ENCODE measurements at regions not wholly inside any gene's neighbourhood (a gene's known extent, or its start where the extent isn't known, plus 50 kb on each side); places are given as distances from the start of the nearest gene placed in this dataset.
"Not testable (repeated sequence)": the region's sequence is repeated elsewhere in the genome, so short reads cannot be mapped to it uniquely, and the experiment has no call there.

DNA sequence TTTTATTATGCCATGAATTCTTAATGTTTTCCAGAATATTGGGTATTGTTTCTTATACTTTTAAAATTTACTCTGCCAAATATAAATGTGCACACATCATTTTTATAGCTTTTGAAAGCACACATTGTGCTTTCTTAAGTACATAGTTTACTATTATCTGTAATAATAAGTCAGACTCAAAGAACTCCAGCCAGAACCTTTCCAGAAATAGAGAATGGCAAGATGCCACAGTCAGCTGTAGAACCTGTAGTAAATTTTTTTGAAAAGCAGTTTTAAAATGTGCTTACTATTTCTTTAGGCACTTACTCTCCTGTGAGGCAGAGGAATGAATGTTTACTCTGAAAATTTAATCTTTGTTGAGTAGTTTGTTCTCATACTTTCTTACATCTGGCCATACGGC is 1287.1 kb downstream of the PCDH9 start:
- DNase-seq: no peak
- no peak overlapping the region for H3K27ac ChIP-seq (ENCODE audit: insufficient read depth, low read length, poor library complexity, severe bottlenecking)

DNA sequence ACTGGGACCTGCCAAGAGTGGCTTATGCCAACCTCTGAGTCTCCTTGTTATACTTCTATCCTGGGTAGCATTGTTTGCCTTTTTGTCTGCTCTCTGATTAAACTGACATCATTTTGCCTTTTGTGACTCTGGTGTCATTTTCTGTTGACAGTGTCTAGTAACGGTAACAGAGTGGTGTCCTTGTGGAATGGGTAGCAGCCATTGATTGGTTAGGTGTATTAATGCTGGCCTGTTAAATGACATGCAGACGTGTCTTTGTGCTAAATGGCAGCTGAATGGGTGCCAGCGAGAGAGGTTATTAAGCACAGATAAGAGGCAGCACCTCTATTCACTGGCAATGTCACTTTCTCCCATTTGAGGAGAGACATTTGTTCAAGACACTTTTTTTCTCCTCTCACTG is 1289.4 kb downstream of the PCDH9 start:
- Histone ChIP-seq H3K27ac (ENCODE audit: insufficient read depth, low read length, poor library complexity, severe bottlenecking) (no peak overlapping the region), H3K36me3 (ENCODE audit: control insufficient read depth, insufficient read depth, low read length) (no peaks in the 10 kb centered on the region), H3K4me3 (ENCODE audit: insufficient read depth, low read depth, low read length, poor library complexity, severe bottlenecking) (no peak overlapping the region), H3K4me1 (ENCODE audit: control insufficient read depth, insufficient read depth, low read length, poor library complexity, severe bottlenecking) (no peaks in the 10 kb centered on the region), H3K9me3 (ENCODE audit: control insufficient read depth, low read length) (no peaks in the 10 kb centered on the region), H3K27me3 (replicated peaks; ENCODE audit: control insufficient read depth, insufficient read depth, low read length, poor library complexity, severe bottlenecking) (no peaks in the 10 kb centered on the region)
- DNase-seq: no peak

More for the DNA sequence above, 1287.1 kb downstream of the PCDH9 start:
- Histone ChIP-seq H3K4me3 (ENCODE audit: insufficient read depth, low read depth, low read length, poor library complexity, severe bottlenecking) (no peak overlapping the region), H3K4me1 (ENCODE audit: control insufficient read depth, insufficient read depth, low read length, poor library complexity, severe bottlenecking) (no peaks in the 10 kb centered on the region), H3K36me3 (ENCODE audit: control insufficient read depth, insufficient read depth, low read length) (no peaks in the 10 kb centered on the region), H3K27me3 (replicated peaks; ENCODE audit: control insufficient read depth, insufficient read depth, low read length, poor library complexity, severe bottlenecking) (no peaks in the 10 kb centered on the region), H3K9me3 (ENCODE audit: control insufficient read depth, low read length) (no peaks in the 10 kb centered on the region)

DNA sequence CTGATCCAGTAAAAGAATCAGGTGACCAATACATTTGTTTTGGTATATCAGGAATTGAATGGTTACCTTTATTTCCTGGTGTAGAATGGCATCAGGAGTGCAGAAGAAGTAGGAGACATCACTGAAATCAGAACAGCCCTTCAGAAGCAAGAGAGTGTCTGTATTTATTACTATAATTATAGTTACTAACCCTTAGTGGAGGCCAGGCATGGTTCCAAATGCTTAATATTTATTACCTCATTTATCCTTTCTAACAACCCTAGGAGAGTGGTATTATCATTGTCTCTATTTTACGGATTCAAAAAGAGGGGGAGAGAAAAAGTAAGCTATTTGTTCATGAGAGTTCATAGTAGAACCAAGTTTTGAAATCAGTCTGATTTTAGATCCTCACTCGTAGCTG is 1292.9 kb downstream of the PCDH9 start:
- Histone ChIP-seq H3K27me3 (replicated peaks; ENCODE audit: control insufficient read depth, insufficient read depth, low read length, poor library complexity, severe bottlenecking) (no peaks in the 10 kb centered on the region), H3K36me3 (ENCODE audit: control insufficient read depth, insufficient read depth, low read length) (no peaks in the 10 kb centered on the region), H3K4me1 (ENCODE audit: control insufficient read depth, insufficient read depth, low read length, poor library complexity, severe bottlenecking) (no peaks in the 10 kb centered on the region), H3K9me3 (ENCODE audit: control insufficient read depth, low read length) (no peaks in the 10 kb centered on the region), H3K27ac (ENCODE audit: insufficient read depth, low read length, poor library complexity, severe bottlenecking) (no peak overlapping the region), H3K4me3 (ENCODE audit: insufficient read depth, low read depth, low read length, poor library complexity, severe bottlenecking) (no peak overlapping the region)
- no peak for DNase-seq

DNA sequence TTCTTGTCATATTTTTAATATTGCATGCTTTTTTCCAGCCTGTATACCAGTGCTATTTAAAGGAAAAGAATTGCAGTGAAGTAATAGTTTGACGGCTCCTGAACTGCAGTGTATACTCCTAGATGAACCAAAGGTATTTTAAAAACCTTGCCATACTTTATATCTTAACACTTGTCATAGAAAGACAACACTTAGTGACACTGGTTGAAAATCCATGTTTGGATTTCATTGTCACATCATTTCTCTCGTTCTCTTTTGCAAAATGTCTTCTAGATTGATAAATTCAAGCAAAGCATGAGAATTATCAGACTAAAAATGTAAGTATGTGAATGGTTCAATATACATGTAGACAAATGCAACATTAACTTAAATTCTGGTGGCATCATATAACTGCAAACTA is 1293.9 kb downstream of the PCDH9 start:
- H3K4me3 ChIP-seq (ENCODE audit: insufficient read depth, low read depth, low read length, poor library complexity, severe bottlenecking): no peak overlapping the region
- no peak overlapping the region for H3K27ac ChIP-seq (ENCODE audit: insufficient read depth, low read length, poor library complexity, severe bottlenecking)
- H3K4me1 ChIP-seq (ENCODE audit: control insufficient read depth, insufficient read depth, low read length, poor library complexity, severe bottlenecking): no peaks in the 10 kb centered on the region
- DNase-seq: no peak
- H3K9me3 ChIP-seq (ENCODE audit: control insufficient read depth, low read length): no peaks in the 10 kb centered on the region
- H3K27me3 ChIP-seq (replicated peaks; ENCODE audit: control insufficient read depth, insufficient read depth, low read length, poor library complexity, severe bottlenecking): no peaks in the 10 kb centered on the region
- no peaks in the 10 kb centered on the region for H3K36me3 ChIP-seq (ENCODE audit: control insufficient read depth, insufficient read depth, low read length)

DNA sequence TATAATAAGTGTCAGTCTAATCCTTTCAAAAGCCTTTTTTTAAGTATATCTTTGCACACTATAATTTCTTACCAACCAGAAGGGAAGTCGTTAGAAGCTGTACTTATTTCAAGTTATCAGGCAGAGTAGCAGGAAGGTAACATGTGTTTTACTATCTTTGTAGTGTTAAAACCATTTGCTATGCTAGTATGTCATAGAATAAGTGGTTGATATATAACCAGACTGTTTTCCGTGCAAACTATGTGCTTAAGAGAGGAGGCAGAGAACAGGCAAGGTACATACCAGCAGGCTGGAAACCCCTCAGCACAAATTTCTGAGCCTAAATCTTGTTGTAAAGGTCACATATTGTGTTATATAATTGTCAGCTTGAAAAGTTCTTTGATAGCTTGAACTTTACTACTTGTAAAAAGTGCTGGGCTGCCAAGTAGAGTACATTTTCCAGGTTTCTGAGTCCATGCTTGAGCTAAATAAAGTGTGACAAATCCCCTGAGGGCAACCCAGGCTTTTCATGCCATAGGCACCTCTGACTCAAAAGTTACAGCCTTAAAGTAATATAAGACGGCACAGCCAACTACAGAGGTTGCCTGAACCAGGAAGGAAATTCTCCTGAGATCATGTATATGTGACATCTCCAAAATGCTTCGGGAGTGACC is 1297.4 kb downstream of the PCDH9 start:
- Histone ChIP-seq H3K9me3 (ENCODE audit: control insufficient read depth, low read length) (no peaks in the 10 kb centered on the region), H3K4me1 (ENCODE audit: control insufficient read depth, insufficient read depth, low read length, poor library complexity, severe bottlenecking) (no peaks in the 10 kb centered on the region), H3K27me3 (replicated peaks; ENCODE audit: control insufficient read depth, insufficient read depth, low read length, poor library complexity, severe bottlenecking) (no peaks in the 10 kb centered on the region), H3K36me3 (ENCODE audit: control insufficient read depth, insufficient read depth, low read length) (no peaks in the 10 kb centered on the region), H3K27ac (ENCODE audit: insufficient read depth, low read length, poor library complexity, severe bottlenecking) (no peak overlapping the region), H3K4me3 (ENCODE audit: insufficient read depth, low read depth, low read length, poor library complexity, severe bottlenecking) (no peak overlapping the region)
- no peak for DNase-seq

DNA sequence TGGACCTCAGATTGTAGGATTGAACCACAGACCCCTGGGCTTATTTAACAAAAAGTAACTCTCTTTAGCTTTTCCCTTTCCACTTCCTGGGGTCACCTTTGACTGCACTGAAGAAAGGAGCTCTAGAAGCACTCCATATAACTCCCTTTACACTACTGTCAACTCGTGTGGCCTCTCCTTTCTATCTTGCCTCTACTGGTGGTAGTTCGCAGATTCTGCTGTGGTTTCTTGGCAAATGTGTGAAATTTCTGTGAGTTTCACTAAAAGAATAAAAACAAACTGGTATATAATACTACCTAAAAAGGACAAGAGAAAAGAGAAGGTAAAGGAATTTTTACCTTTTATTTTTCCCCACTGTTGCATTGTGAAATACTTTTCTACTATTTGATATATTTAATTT is 1298.1 kb downstream of the PCDH9 start:
- Histone ChIP-seq H3K9me3 (ENCODE audit: control insufficient read depth, low read length) (no peaks in the 10 kb centered on the region), H3K4me1 (ENCODE audit: control insufficient read depth, insufficient read depth, low read length, poor library complexity, severe bottlenecking) (no peaks in the 10 kb centered on the region), H3K4me3 (ENCODE audit: insufficient read depth, low read depth, low read length, poor library complexity, severe bottlenecking) (no peak overlapping the region), H3K27ac (ENCODE audit: insufficient read depth, low read length, poor library complexity, severe bottlenecking) (no peak overlapping the region), H3K27me3 (replicated peaks; ENCODE audit: control insufficient read depth, insufficient read depth, low read length, poor library complexity, severe bottlenecking) (no peaks in the 10 kb centered on the region), H3K36me3 (ENCODE audit: control insufficient read depth, insufficient read depth, low read length) (no peaks in the 10 kb centered on the region)
- DNase-seq: no peak

DNA sequence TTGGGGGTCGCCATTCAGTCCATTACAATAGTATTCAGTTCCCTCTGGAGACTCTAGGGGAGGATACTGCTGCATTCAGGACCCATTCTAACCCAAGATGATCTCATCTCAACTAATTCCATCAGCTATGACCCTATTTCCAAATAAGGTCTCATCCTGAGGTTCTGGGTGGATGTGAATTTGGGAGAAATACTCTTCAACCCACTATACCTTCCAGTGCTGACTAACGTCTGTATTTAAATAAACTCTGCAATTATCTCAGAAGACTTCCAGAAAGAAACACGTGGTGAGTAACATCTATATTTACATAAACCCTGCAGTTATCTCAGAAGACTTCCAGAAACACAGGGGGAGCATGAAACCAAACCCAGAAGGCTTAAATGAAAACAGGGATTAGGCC is 1300.7 kb downstream of the PCDH9 start:
- DNase-seq: no peak
- Histone ChIP-seq H3K27ac (ENCODE audit: insufficient read depth, low read length, poor library complexity, severe bottlenecking) (no peak overlapping the region), H3K4me3 (ENCODE audit: insufficient read depth, low read depth, low read length, poor library complexity, severe bottlenecking) (no peak overlapping the region), H3K27me3 (replicated peaks; ENCODE audit: control insufficient read depth, insufficient read depth, low read length, poor library complexity, severe bottlenecking) (no peaks in the 10 kb centered on the region), H3K9me3 (ENCODE audit: control insufficient read depth, low read length) (no peaks in the 10 kb centered on the region), H3K36me3 (ENCODE audit: control insufficient read depth, insufficient read depth, low read length) (no peaks in the 10 kb centered on the region), H3K4me1 (ENCODE audit: control insufficient read depth, insufficient read depth, low read length, poor library complexity, severe bottlenecking) (no peaks in the 10 kb centered on the region)

DNA sequence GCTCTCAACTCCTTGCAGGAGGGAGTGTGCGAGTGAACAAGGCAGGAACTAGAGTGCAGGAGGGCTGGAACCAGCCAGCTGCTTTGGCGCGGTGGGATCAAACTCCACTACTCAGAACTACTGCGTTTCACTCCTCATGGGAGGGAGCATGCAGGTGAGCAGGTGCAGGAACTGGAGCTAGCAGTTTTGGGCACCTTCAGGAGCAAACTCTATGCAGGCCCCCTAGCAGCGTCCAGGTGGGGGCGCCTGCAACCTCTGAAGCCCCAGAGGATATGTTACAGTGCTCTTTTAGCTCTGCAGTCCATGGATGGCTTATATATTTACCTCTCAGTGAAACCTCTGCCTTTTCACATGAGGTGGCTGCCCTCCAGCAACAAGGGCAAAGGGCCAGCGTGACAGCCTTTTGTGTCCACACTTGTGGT is 1303.4 kb downstream of the PCDH9 start:
- H3K4me1 ChIP-seq (ENCODE audit: control insufficient read depth, insufficient read depth, low read length, poor library complexity, severe bottlenecking): no peaks in the 10 kb centered on the region
- H3K27ac ChIP-seq (ENCODE audit: insufficient read depth, low read length, poor library complexity, severe bottlenecking): no peak overlapping the region
- DNase-seq: no peak
- no peak overlapping the region for H3K4me3 ChIP-seq (ENCODE audit: insufficient read depth, low read depth, low read length, poor library complexity, severe bottlenecking)
- no peaks in the 10 kb centered on the region for H3K9me3 ChIP-seq (ENCODE audit: control insufficient read depth, low read length)
- H3K36me3 ChIP-seq (ENCODE audit: control insufficient read depth, insufficient read depth, low read length): no peaks in the 10 kb centered on the region
- H3K27me3 ChIP-seq (replicated peaks; ENCODE audit: control insufficient read depth, insufficient read depth, low read length, poor library complexity, severe bottlenecking): no peaks in the 10 kb centered on the region

DNA sequence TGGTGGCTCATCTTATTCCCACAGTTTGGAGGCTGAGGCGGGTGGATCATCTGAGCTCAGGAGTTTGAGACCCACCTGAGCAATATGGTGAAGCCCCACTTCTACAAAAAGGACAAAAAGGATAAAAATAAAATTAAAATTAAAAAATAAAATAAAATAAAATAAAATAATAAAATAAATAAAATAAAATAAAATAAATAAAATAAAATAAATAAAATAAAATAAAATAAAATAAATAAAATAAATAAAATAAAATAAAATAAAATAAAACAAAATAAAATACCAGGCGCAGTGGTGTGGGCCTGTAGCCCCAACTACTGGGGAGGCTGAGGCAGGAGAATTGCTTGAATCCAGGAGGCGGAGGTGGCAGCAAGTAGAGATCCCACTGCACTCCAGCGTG is 1307.3 kb downstream of the PCDH9 start:
- not testable (repeated sequence) for DNase-seq; H3K27me3 ChIP-seq (replicated peaks; ENCODE audit: control insufficient read depth, insufficient read depth, low read length, poor library complexity, severe bottlenecking); H3K4me1 ChIP-seq (ENCODE audit: control insufficient read depth, insufficient read depth, low read length, poor library complexity, severe bottlenecking); H3K27ac ChIP-seq (ENCODE audit: insufficient read depth, low read length, poor library complexity, severe bottlenecking); H3K9me3 ChIP-seq (ENCODE audit: control insufficient read depth, low read length); H3K4me3 ChIP-seq (ENCODE audit: insufficient read depth, low read depth, low read length, poor library complexity, severe bottlenecking); H3K36me3 ChIP-seq (ENCODE audit: control insufficient read depth, insufficient read depth, low read length)

DNA sequence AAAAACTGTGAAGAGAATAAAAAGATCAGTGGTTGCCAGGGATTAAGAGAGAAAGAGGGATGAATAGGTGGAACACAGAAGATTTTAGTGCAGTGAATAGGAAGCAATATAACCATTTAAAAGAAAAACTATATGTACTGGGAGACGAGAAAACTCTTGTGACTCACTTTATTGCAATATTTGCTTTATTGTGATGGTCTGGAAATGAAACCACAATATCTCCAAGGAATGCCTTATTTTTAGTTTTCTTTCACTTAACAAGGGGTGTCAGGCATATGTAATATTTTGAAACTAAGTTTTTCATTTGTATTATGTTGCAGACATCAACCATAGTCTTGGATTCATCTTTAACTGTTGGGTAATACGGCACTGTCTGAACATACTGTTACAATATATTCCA is 1308.2 kb downstream of the PCDH9 start:
- Histone ChIP-seq H3K27me3 (replicated peaks; ENCODE audit: control insufficient read depth, insufficient read depth, low read length, poor library complexity, severe bottlenecking) (no peaks in the 10 kb centered on the region), H3K4me3 (ENCODE audit: insufficient read depth, low read depth, low read length, poor library complexity, severe bottlenecking) (no peak overlapping the region), H3K4me1 (ENCODE audit: control insufficient read depth, insufficient read depth, low read length, poor library complexity, severe bottlenecking) (no peaks in the 10 kb centered on the region), H3K27ac (ENCODE audit: insufficient read depth, low read length, poor library complexity, severe bottlenecking) (no peak overlapping the region), H3K9me3 (ENCODE audit: control insufficient read depth, low read length) (no peaks in the 10 kb centered on the region), H3K36me3 (ENCODE audit: control insufficient read depth, insufficient read depth, low read length) (no peaks in the 10 kb centered on the region)
- no peak for DNase-seq

Data from effector memory CD4-positive, alpha-beta T cell (primary cell).